T-cell (primary cell): ENCODE measurements at regions not wholly inside any gene's neighbourhood (a gene's known extent, or its start where the extent isn't known, plus 50 kb on each side); places are given as distances from the start of the nearest gene placed in this dataset.

Experiments used
- ATAC-seq, 4 experiments: fragments of 200-7000 bp in 3 of 4; fragments of 150-1000 bp in 1 of 4; cut with Tn5 transposase; replicated peaks in 1 of 4; 1 replicate in 3 of 4; 2 replicates in 1 of 4; pipeline ENCODE4 v1.10.0; 2021; ENCODE audit warnings: moderate library complexity in 3 of 4, mild to moderate bottlenecking in 2 of 4, moderate number of reproducible peaks in 1 of 4
- CTCF ChIA-PET, 2 donors: fragments of 300-600 bp; sonication (Branson Sonifier 250); formaldehyde crosslinking; loops; one replicate each; lab custom pipeline; 2022; ENCODE audit warnings: antibody characterized with exemption in 2 of 2; lab: Charles Lee
- POLR2A ChIA-PET, 2 donors: fragments of 300-600 bp; sonication (Branson Sonifier 250); formaldehyde crosslinking; loops; one replicate each; lab custom pipeline; 2022; ENCODE audit warnings: antibody characterized with exemption in 2 of 2; lab: Charles Lee
- DNase-seq, 35 experiments: peaks; one replicate each; pipeline versions ENCODE4 v3.0.0 to v3.0.0-alpha.2; 2013 to 2023
- H3K27ac ChIP-seq: one replicate; pipeline ENCODE4 v1.5.1; 2013; ENCODE audit warnings: low read length
- H3K27me3 ChIP-seq, 2 experiments: replicated peaks in 1 of 2; 1 replicate in 1 of 2; 2 replicates in 1 of 2; pipeline versions ENCODE4 v1.6.1 to v1.7.0; 2013; ENCODE audit warnings: low read length in 1 of 2, mixed read lengths in 1 of 2; ENCODE audit not compliant: control insufficient read depth in 2 of 2, insufficient read depth in 2 of 2; ENCODE audit errors: extremely low read depth in 1 of 2
- H3K36me3 ChIP-seq, 2 donors: 1 replicate in 1 of 2; 2 replicates in 1 of 2; pipeline versions ENCODE4 v1.6.1 to v1.7.0; 2013; ENCODE audit warnings: low read length in 1 of 2; ENCODE audit not compliant: control insufficient read depth in 2 of 2, insufficient read depth in 1 of 2; ENCODE audit errors: extremely low read depth in 1 of 2
- H3K4me1 ChIP-seq, 2 experiments: 1 replicate in 1 of 2; 2 replicates in 1 of 2; pipeline versions ENCODE4 v1.6.1 to v1.7.0; 2013; ENCODE audit warnings: low read length in 2 of 2, mixed read lengths in 1 of 2; ENCODE audit not compliant: insufficient read depth in 2 of 2, control insufficient read depth in 1 of 2; ENCODE audit errors: extremely low read depth in 1 of 2
- H3K4me3 ChIP-seq, 2 donors: 1 replicate in 1 of 2; 2 replicates in 1 of 2; pipeline versions ENCODE4 v1.5.1 to v1.7.0; 2013; ENCODE audit warnings: mild to moderate bottlenecking in 2 of 2, low read length in 1 of 2, moderate library complexity in 1 of 2; ENCODE audit not compliant: control insufficient read depth in 1 of 2; ENCODE audit errors: extremely low read depth in 1 of 2
- H3K9me3 ChIP-seq: 2 replicates; pipeline ENCODE4 v1.7.0; 2013
- H3K27ac Mint-ChIP-seq, 2 donors: one replicate each; pipeline ENCODE4 v1.8.0; 2020 to 2021; ENCODE audit warnings: mild to moderate bottlenecking in 2 of 2, mixed read lengths in 2 of 2
- H3K27me3 Mint-ChIP-seq, 2 donors: one replicate each; pipeline ENCODE4 v1.8.0; 2021 to 2022; ENCODE audit warnings: mixed read lengths in 2 of 2
- H3K36me3 Mint-ChIP-seq: one replicate; pipeline ENCODE4 v1.8.0; 2021; ENCODE audit warnings: mixed read lengths
- H3K4me1 Mint-ChIP-seq, 3 donors: one replicate each; pipeline ENCODE4 v1.8.0; 2020 to 2022; ENCODE audit warnings: mixed read lengths in 3 of 3, mild to moderate bottlenecking in 1 of 3
- H3K4me3 Mint-ChIP-seq, 3 donors: one replicate each; pipeline ENCODE4 v1.8.0; 2020 to 2022; ENCODE audit warnings: mild to moderate bottlenecking in 3 of 3, mixed read lengths in 3 of 3, moderate library complexity in 3 of 3
- H3K9me3 Mint-ChIP-seq, 3 donors: one replicate each; pipeline ENCODE4 v1.8.0; 2020 to 2022; ENCODE audit warnings: mixed read lengths in 3 of 3
- WGBS: methylation state at CpG from one replicate; pipeline ENCODE4 v1.1.5; 2013; ENCODE audit warnings: missing lambda C conversion rate; ENCODE audit not compliant: insufficient coverage; 5-methylcytosine and 5-hydroxymethylcytosine counted together

GRCh38 chr19:31575846-31576335 is 226.7 kb upstream of the TSHZ3 start:
- Mint-ChIP-seq H3K4me1 (no peaks in the 10 kb centered on the region), H3K4me3 (no peak overlapping the region), H3K27me3 (peaks cover 0 to 3% of the 10 kb centered on the region in 2 donors), H3K36me3 (no peaks in the 10 kb centered on the region), H3K9me3 (no peaks in the 10 kb centered on the region), H3K27ac (no peak overlapping the region)
- Histone ChIP-seq H3K4me1 (no peaks in the 10 kb centered on the region), H3K9me3 (no peaks in the 10 kb centered on the region), H3K27ac (no peak overlapping the region), H3K36me3 (no peaks in the 10 kb centered on the region), H3K4me3 (no peak overlapping the region), H3K27me3 (peaks cover 0 to 3% of the 10 kb centered on the region in 2 experiments)
- ATAC-seq = no peak
- WGBS = 65% methylated on average over 9 of the region's 11 CpGs
- ChIA-PET POLR2A (no interaction called here), CTCF (no interaction called here)
- DNase-seq = no peak

GRCh38 chr19:31578326-31578725 is 229.1 kb upstream of the TSHZ3 start:
- Mint-ChIP-seq H3K27me3 (peaks cover 0 to 2% of the 10 kb centered on the region in 2 donors), H3K27ac (no peak overlapping the region), H3K4me3 (no peak overlapping the region), H3K9me3 (no peaks in the 10 kb centered on the region), H3K4me1 (no peaks in the 10 kb centered on the region), H3K36me3 (no peaks in the 10 kb centered on the region)
- Histone ChIP-seq H3K27ac (no peak overlapping the region), H3K36me3 (no peaks in the 10 kb centered on the region), H3K4me3 (no peak overlapping the region), H3K27me3 (peaks cover 0 to 7% of the 10 kb centered on the region in 2 experiments), H3K9me3 (no peaks in the 10 kb centered on the region), H3K4me1 (no peaks in the 10 kb centered on the region)
- POLR2A ChIA-PET = no interaction called here
- no peak for DNase-seq
- ATAC-seq = no peak
- CTCF ChIA-PET = no interaction called here
- WGBS = 73% methylated on average over 3 of the region's 3 CpGs

- H3K4me3 ChIP-seq = no peak overlapping the region
- Mint-ChIP-seq H3K4me3 (no peak overlapping the region), H3K27me3 (peaks cover 3 to 4% of the 10 kb centered on the region in 2 donors), H3K4me1 (no peaks in the 10 kb centered on the region), H3K36me3 (no peaks in the 10 kb centered on the region), H3K27ac (no peak overlapping the region), H3K9me3 (no peaks in the 10 kb centered on the region)
- ChIA-PET POLR2A (no interaction called here), CTCF (no interaction called here)
- H3K27ac ChIP-seq = no peak overlapping the region
- no peaks in the 10 kb centered on the region for H3K4me1 ChIP-seq
- H3K27me3 ChIP-seq = peaks cover 3 to 4% of the 10 kb centered on the region in 2 experiments
- DNase-seq = no peak
- ATAC-seq = no peak
- H3K36me3 ChIP-seq = no peaks in the 10 kb centered on the region
- WGBS = no CpG with 5 or more reads among the region's 1 CpG
- no peaks in the 10 kb centered on the region for H3K9me3 ChIP-seq
Observed at GRCh38 chr19:31583148-31583547, 233.9 kb upstream of the TSHZ3 start.

GRCh38 chr19:31586282-31586681 is 237.0 kb upstream of the TSHZ3 start:
- WGBS = 50% methylated on average over 1 of the region's 3 CpGs
- peaks cover 10 to 16% of the 10 kb centered on the region in 2 donors for H3K27me3 Mint-ChIP-seq

GRCh38 chr19:31589109-31589508 is 239.9 kb upstream of the TSHZ3 start:
- H3K27me3 Mint-ChIP-seq = peaks cover 11 to 16% of the 10 kb centered on the region in 2 donors
- peaks cover 0 to 5% (median 0%) of the 10 kb centered on the region in 3 donors for H3K9me3 Mint-ChIP-seq
- Histone ChIP-seq H3K36me3 (no peaks in the 10 kb centered on the region), H3K9me3 (no peaks in the 10 kb centered on the region), H3K4me3 (no peak overlapping the region), H3K27ac (no peak overlapping the region), H3K27me3 (peaks cover 0 to 5% of the 10 kb centered on the region in 2 experiments), H3K4me1 (no peaks in the 10 kb centered on the region)
- no peaks in the 10 kb centered on the region for H3K4me1 Mint-ChIP-seq
- H3K27ac Mint-ChIP-seq = no peak overlapping the region
- POLR2A ChIA-PET = no interaction called here
- H3K4me3 Mint-ChIP-seq = no peak overlapping the region
- WGBS = 93% methylated on average over 5 of the region's 7 CpGs
- DNase-seq = no peak
- no peak for ATAC-seq
- CTCF ChIA-PET = no interaction called here
- H3K36me3 Mint-ChIP-seq = no peaks in the 10 kb centered on the region

More at GRCh38 chr19:31586282-31586681, 237.0 kb upstream of the TSHZ3 start:
- H3K9me3 ChIP-seq = no peaks in the 10 kb centered on the region
- H3K27ac ChIP-seq = no peak overlapping the region
- POLR2A ChIA-PET = no interaction called here
- H3K4me3 Mint-ChIP-seq = no peak overlapping the region
- CTCF ChIA-PET = no interaction called here
- H3K27ac Mint-ChIP-seq = no peak overlapping the region
- peaks cover 3 to 4% of the 10 kb centered on the region in 2 experiments for H3K27me3 ChIP-seq
- no peaks in the 10 kb centered on the region for H3K4me1 ChIP-seq
- H3K36me3 Mint-ChIP-seq = no peaks in the 10 kb centered on the region
- DNase-seq (no peak), ATAC-seq (no peak)
- peaks cover 0 to 5% (median 0%) of the 10 kb centered on the region in 3 donors for H3K9me3 Mint-ChIP-seq
- no peak overlapping the region for H3K4me3 ChIP-seq
- H3K4me1 Mint-ChIP-seq = no peaks in the 10 kb centered on the region
- no peaks in the 10 kb centered on the region for H3K36me3 ChIP-seq

- Histone ChIP-seq H3K27me3 (peaks cover 0 to 5% of the 10 kb centered on the region in 2 experiments), H3K9me3 (no peaks in the 10 kb centered on the region), H3K4me3 (no peak overlapping the region), H3K36me3 (no peaks in the 10 kb centered on the region), H3K4me1 (no peaks in the 10 kb centered on the region), H3K27ac (no peak overlapping the region)
- DNase-seq = no peak
- H3K4me1 Mint-ChIP-seq = no peaks in the 10 kb centered on the region
- no peak overlapping the region for H3K4me3 Mint-ChIP-seq
- peaks cover 0 to 5% (median 0%) of the 10 kb centered on the region in 3 donors for H3K9me3 Mint-ChIP-seq
- no peak overlapping the region for H3K27ac Mint-ChIP-seq
- H3K36me3 Mint-ChIP-seq = no peaks in the 10 kb centered on the region
- no peak for ATAC-seq
- H3K27me3 Mint-ChIP-seq = peaks cover 11 to 16% of the 10 kb centered on the region in 2 donors
- ChIA-PET CTCF (no interaction called here), POLR2A (no interaction called here)
- 100% methylated on average over 1 of the region's 1 CpG for WGBS
Observed at GRCh38 chr19:31591258-31591657, 242.0 kb upstream of the TSHZ3 start.

- WGBS = 93% methylated on average over 12 of the region's 14 CpGs
- H3K36me3 ChIP-seq = no peaks in the 10 kb centered on the region
- H3K4me1 ChIP-seq = no peaks in the 10 kb centered on the region
- H3K9me3 ChIP-seq = no peaks in the 10 kb centered on the region
- H3K4me3 Mint-ChIP-seq = no peak overlapping the region
- peaks cover 8 to 13% of the 10 kb centered on the region in 2 donors for H3K27me3 Mint-ChIP-seq
- H3K9me3 Mint-ChIP-seq = peaks cover 0 to 5% (median 0%) of the 10 kb centered on the region in 3 donors
- H3K27ac ChIP-seq = no peak overlapping the region
- no peaks in the 10 kb centered on the region for H3K36me3 Mint-ChIP-seq
- ATAC-seq = no peak
- no peak overlapping the region for H3K4me3 ChIP-seq
- ChIA-PET POLR2A (no interaction called here), CTCF (no interaction called here)
- no peak overlapping the region for H3K27ac Mint-ChIP-seq
- peaks cover 0 to 9% of the 10 kb centered on the region in 2 experiments for H3K27me3 ChIP-seq
- no peak for DNase-seq
- no peaks in the 10 kb centered on the region for H3K4me1 Mint-ChIP-seq
Observed at GRCh38 chr19:31592456-31592855, 243.2 kb upstream of the TSHZ3 start.
